ENCODE measurements at regions not wholly inside any gene's neighbourhood (a gene's known extent, or its start where the extent isn't known, plus 50 kb on each side); places are given as distances from the start of the nearest gene placed in this dataset.
"Not testable (repeated sequence)": the region's sequence is repeated elsewhere in the genome, so short reads cannot be mapped to it uniquely, and the experiment has no call there.

- Mint-ChIP-seq H3K9me3 (ENCODE audit: low read depth) (peaks cover 15% of the 10 kb centered on the region), H3K4me3 (ENCODE audit: unreplicated experiment) (no peak overlapping the region), H3K27me3 (ENCODE audit: low read depth) (peaks cover 2% of the 10 kb centered on the region), H3K27ac (ENCODE audit: unreplicated experiment) (no peak overlapping the region), H3K4me1 (ENCODE audit: low read depth) (no peaks in the 10 kb centered on the region), H3K36me3 (ENCODE audit: low read depth) (peaks cover 2% of the 10 kb centered on the region)
- TF ChIP-seq CTCF (IDR thresholded peaks at IDR 0.05), result no peak
- no peak for DNase-seq (ENCODE audit: low spot score)
These were observed 278.0 kb upstream of the ADCY2 start for GRCh38 chr5:7117961-7118360.

GRCh38 chr5:7131680-7132079 is 264.3 kb upstream of the ADCY2 start:
- Mint-ChIP-seq H3K4me3 (ENCODE audit: unreplicated experiment) (no peak overlapping the region), H3K36me3 (ENCODE audit: low read depth) (peaks cover 3% of the 10 kb centered on the region), H3K27ac (ENCODE audit: unreplicated experiment) (no peak overlapping the region), H3K9me3 (ENCODE audit: low read depth) (peaks cover 26% of the 10 kb centered on the region), H3K4me1 (ENCODE audit: low read depth) (no peaks in the 10 kb centered on the region), H3K27me3 (ENCODE audit: low read depth) (no peaks in the 10 kb centered on the region)
- no peak for TF ChIP-seq CTCF (IDR thresholded peaks at IDR 0.05)
- DNase-seq (ENCODE audit: low spot score), result no peak

GRCh38 chr5:7146886-7147285 is 249.1 kb upstream of the ADCY2 start:
- Mint-ChIP-seq H3K27ac (ENCODE audit: unreplicated experiment) (no peak overlapping the region), H3K9me3 (ENCODE audit: low read depth) (peaks cover 18% of the 10 kb centered on the region), H3K4me3 (ENCODE audit: unreplicated experiment) (no peak overlapping the region), H3K36me3 (ENCODE audit: low read depth) (no peaks in the 10 kb centered on the region), H3K4me1 (ENCODE audit: low read depth) (no peaks in the 10 kb centered on the region), H3K27me3 (ENCODE audit: low read depth) (no peaks in the 10 kb centered on the region)
- no peak for DNase-seq (ENCODE audit: low spot score)
- no peak for TF ChIP-seq CTCF (IDR thresholded peaks at IDR 0.05)

GRCh38 chr5:7157083-7157482 is 238.9 kb upstream of the ADCY2 start:
- no peaks in the 10 kb centered on the region for H3K36me3 Mint-ChIP-seq (ENCODE audit: low read depth)
- no peak for TF ChIP-seq CTCF (IDR thresholded peaks at IDR 0.05)
- no peak overlapping the region for H3K4me3 Mint-ChIP-seq (ENCODE audit: unreplicated experiment)

GRCh38 chr5:7169240-7169878 is 226.6 kb upstream of the ADCY2 start:
- Mint-ChIP-seq H3K27ac (ENCODE audit: unreplicated experiment) (no peak overlapping the region), H3K4me3 (ENCODE audit: unreplicated experiment) (no peak overlapping the region), H3K4me1 (ENCODE audit: low read depth) (peaks cover 14% of the 10 kb centered on the region), H3K9me3 (ENCODE audit: low read depth) (peaks cover 3% of the 10 kb centered on the region), H3K27me3 (ENCODE audit: low read depth) (no peaks in the 10 kb centered on the region), H3K36me3 (ENCODE audit: low read depth) (peaks cover 1% of the 10 kb centered on the region)
- no peak for TF ChIP-seq CTCF (IDR thresholded peaks at IDR 0.05)
- no peak for DNase-seq (ENCODE audit: low spot score)

More at GRCh38 chr5:7157083-7157482, 238.9 kb upstream of the ADCY2 start:
- H3K27me3 Mint-ChIP-seq (ENCODE audit: low read depth), result peaks cover 5% of the 10 kb centered on the region
- H3K27ac Mint-ChIP-seq (ENCODE audit: unreplicated experiment), result no peak overlapping the region
- H3K9me3 Mint-ChIP-seq (ENCODE audit: low read depth), result peaks cover 76% of the 10 kb centered on the region
- DNase-seq (ENCODE audit: low spot score), result no peak
- no peaks in the 10 kb centered on the region for H3K4me1 Mint-ChIP-seq (ENCODE audit: low read depth)

GRCh38 chr5:7170785-7171184 is 225.2 kb upstream of the ADCY2 start:
- not testable (repeated sequence) for H3K9me3 Mint-ChIP-seq (ENCODE audit: low read depth); H3K27ac Mint-ChIP-seq (ENCODE audit: unreplicated experiment); H3K36me3 Mint-ChIP-seq (ENCODE audit: low read depth); H3K27me3 Mint-ChIP-seq (ENCODE audit: low read depth); DNase-seq (ENCODE audit: low spot score)
- Mint-ChIP-seq H3K4me3 (ENCODE audit: unreplicated experiment) (peak overlapping the region; percentile 28), H3K4me1 (ENCODE audit: low read depth) (peaks cover 14% of the 10 kb centered on the region)
